Prostate gland (tissue), 2 donors: ENCODE measurements at regions not wholly inside any gene's neighbourhood (a gene's known extent, or its start where the extent isn't known, plus 50 kb on each side); places are given as distances from the start of the nearest gene placed in this dataset.
"Not testable (repeated sequence)": the region's sequence is repeated elsewhere in the genome, so short reads cannot be mapped to it uniquely, and the experiment has no call there.

Source experiments
- CTCF ChIP-seq, 4 experiments: fragments of 200-600 bp in 2 of 4; fragments of 450-650 bp in 2 of 4; sonication (generic) in 2 of 4; IDR thresholded peaks; 1 replicate in 3 of 4; 2 replicates in 1 of 4; pipeline ENCODE4 v1.5.1; 2016 to 2019; ENCODE audit warnings: antibody characterized with exemption in 4 of 4, mild to moderate bottlenecking in 2 of 4, moderate library complexity in 2 of 4
- POLR2A ChIP-seq: fragments of 450-650 bp; IDR thresholded peaks from one replicate; pipeline ENCODE4 v1.6.1; 2016; ENCODE audit warnings: antibody characterized with exemption, mild to moderate bottlenecking
- POLR2AphosphoS5 ChIP-seq: sonication (generic); formaldehyde crosslinking; IDR thresholded peaks from one replicate; pipeline ENCODE4 v1.6.1; 2017; ENCODE audit warnings: antibody characterized with exemption

GRCh38 chr2:126051737-126052240 lies 604.2 kb upstream of the GYPC start:
- TF ChIP-seq CTCF (IDR thresholded peaks at IDR 0.05); POLR2AphosphoS5; POLR2A: not testable (repeated sequence)
